Anterior cingulate cortex (tissue), 58 donors: ENCODE measurements at regions not wholly inside any gene's neighbourhood (a gene's known extent, or its start where the extent isn't known, plus 50 kb on each side); places are given as distances from the start of the nearest gene placed in this dataset.

Experiments
- DNase-seq, 58 donors: peaks; one replicate each; lab custom pipeline; 2025; lab: John Stamatoyannopoulos, UW

DNA sequence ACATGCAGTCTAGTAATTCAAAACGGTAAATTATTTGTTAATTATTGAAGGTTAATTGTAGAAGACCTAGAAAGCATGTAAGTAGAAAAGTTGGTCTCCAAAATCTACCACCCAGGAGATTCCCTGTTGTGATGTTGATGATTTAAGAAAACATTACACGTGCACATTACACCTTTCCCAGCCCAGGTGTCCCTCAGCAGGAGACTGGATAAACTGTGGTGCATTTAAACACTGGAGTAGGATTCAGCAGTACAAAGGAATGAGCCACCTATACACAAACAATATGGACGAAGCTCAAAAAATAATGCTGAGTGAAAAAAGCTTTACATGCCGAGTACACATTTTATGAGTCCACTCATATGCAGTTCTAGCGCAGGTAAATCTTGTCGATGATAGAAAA lies 109.0 kb upstream of the STARD3NL start:
- no peak for DNase-seq

DNA sequence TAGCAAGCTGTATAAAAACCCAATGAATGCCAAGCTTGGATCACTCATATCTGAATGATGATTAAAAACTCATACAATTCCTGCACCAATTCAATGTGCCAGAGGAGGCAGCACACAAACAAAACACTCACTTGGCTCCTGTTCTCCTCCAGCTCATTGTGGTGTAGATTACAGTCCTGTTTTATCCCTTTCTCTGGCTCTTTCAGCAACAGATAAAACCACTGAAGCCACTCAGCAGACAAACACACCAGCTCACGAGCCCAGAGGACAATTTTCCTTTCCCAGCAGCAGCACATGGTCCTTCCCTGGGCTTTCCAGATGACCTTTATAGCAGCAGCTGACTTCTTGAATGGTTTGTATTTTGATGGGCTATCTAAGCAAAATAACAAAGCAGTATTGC lies 107.3 kb upstream of the STARD3NL start:
- no peak for DNase-seq

- no peak for DNase-seq
These were observed 91.2 kb upstream of the STARD3NL start for GRCh38 chr7:38086857-38087256.

GRCh38 chr7:38102507-38102906 lies 75.5 kb upstream of the STARD3NL start:
- DNase-seq, result no peak

DNA sequence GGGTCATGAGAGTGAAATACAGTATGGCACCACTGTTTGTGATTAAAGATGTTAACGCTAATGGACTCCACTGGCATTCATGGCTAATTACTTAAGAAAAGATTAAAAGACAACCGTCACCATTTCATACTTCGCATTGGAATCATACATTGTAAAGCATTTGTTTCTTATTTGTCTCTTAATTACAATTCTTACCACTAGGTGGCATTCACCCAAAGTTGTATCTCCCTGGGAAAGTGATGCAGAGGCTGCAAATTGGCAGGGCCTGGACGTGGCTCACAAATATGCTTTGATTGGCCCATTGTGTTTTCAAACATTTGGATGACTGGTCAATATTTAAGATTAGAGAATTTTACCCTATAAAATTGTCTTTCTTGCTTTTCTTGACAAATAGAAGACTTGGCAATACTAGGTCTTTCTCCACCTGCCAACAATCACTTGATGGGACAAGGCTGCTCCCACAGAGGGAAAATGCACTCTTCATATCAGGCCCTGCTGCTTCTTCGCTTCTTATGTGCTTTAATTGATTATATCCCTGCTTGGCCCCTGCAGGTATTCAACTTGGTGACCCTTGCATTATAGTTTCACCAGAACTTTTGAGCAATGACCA lies 72.1 kb upstream of the STARD3NL start:
- peak in 6 of 58 donors; percentile 0 to 5 (median 1) for DNase-seq

DNA sequence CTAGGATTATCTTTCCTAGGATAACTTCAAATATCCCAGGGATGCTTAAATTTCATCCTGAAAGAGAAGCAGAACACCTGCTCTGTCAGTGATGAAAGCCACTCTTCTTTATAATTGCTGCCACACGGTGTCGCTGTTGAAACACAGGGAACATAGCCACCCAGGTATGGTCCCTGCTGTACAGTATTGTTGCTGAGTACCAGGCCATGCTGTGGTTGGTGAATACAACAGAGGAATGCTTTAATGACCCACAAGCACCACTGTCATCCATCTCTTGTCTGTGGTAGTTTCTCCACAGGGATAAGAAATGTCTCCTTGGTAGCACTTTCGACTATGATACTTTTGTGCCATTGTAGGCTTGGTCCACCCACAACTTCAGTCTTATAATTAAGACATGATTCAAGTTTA lies 70.6 kb upstream of the STARD3NL start:
- DNase-seq, result peak in 40 of 58 donors; percentile 1 to 67 (median 14)

DNA sequence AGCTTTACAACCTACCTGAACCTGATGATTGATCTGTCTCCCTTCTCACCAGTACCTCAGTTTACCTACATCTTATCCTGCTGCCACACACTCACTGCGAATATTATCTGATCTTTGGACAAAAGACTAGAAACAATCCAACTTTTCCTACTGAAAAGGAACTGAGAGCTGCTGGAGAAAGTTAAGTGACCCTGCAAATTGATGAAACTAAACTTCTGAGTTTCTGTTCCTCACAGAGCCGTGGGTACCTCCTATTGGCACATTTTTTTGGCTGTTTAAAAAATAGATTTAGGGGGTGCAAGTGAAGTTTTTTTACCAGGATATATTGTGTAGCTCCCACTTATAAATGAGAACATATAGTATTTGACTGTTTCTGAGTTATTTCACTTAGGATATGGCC lies 66.0 kb upstream of the STARD3NL start:
- no peak for DNase-seq

DNA sequence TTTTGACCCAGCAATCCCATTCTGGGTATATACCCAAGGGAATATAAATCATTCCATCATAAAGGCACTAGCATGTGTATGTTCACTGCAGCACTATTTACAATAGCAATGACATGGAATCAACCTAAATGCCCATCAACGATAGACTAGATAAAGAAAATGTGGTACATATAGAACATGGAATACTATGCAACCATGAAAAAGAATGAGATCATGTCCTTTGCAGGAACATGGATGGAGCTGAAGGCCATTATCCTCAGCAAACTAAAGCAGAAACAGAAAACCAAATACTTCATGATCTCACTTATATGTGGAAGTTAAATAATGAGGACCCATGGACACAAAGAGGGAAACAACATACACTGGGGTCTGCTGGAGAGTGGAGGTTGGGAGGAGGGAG lies 58.0 kb upstream of the STARD3NL start:
- no peak for DNase-seq

DNA sequence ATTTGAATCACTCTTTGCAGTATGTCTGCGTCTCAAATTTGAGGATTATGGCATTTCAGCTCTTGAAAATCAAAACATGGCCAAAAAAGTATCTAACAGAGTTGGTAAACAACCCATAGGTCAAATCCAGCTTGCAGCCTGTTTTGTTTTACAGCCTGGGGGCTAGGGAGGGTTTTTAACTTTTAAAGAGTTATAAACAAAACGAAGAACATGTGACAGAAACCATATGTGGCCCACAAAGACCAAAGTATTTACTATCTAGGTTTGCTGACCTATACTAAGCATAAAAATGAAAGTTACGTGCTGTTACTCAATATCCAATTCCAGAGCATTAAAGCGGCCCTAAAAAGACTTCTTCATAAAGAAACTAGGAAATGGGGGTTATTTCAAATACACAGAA lies 55.5 kb upstream of the STARD3NL start:
- no peak for DNase-seq

DNA sequence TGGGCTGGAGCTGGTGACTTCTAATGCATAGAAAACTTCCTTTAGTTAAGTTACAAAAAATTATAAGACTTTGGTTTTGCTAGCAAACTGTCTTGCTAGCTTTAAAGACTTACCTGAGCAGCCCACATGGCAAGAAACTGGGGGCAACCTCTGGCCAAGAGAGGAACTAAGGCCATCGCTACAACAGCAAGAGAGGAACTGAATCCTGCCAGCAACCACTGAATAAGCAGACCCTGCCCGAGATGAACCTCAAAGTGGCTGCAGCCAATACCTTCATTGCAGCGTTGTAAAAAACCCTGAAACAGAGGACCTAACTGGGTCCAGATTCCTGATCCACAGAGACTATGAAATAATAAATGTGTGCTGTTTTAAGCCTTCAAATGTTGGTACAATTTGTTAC lies 54.6 kb upstream of the STARD3NL start:
- no peak for DNase-seq

GRCh38 chr7:38127216-38128207 lies 50.5 kb upstream of the STARD3NL start:
- DNase-seq, result no peak
